ENCODE measurements at regions not wholly inside any gene's neighbourhood (a gene's known extent, or its start where the extent isn't known, plus 50 kb on each side); places are given as distances from the start of the nearest gene placed in this dataset.

GRCh38 chr3:72093992-72094334 lies 309.0 kb upstream of the PROK2 start:
- TF ChIP-seq CTCF (IDR thresholded peaks at IDR 0.05) (no peak), POLR2A (IDR thresholded peaks at IDR 0.05) (no peak)
- Histone ChIP-seq H3K27ac (no peak overlapping the region), H3K27me3 (no peaks in the 10 kb centered on the region), H3K9me3 (no peaks in the 10 kb centered on the region), H3K36me3 (no peaks in the 10 kb centered on the region), H3K4me3 (no peak overlapping the region), H3K4me1 (peaks cover 0 to 4% (median 0%) of the 10 kb centered on the region in 4 donors)
- 92% methylated on average over 3 of the region's 3 CpGs for WGBS (ENCODE audit: insufficient coverage, low coverage, low lambda C conversion rate, missing lambda C conversion rate)
- ATAC-seq (no peak), DNase-seq (no peak)
- intact Hi-C loops (cut with DNase I) = no loop called here

- TF ChIP-seq POLR2A (IDR thresholded peaks at IDR 0.05) (no peak), CTCF (IDR thresholded peaks at IDR 0.05) (no peak)
- H3K4me3 ChIP-seq = no peak overlapping the region
- ATAC-seq (no peak), DNase-seq (no peak)
- intact Hi-C loops (cut with DNase I) = no loop called here
- H3K4me1 ChIP-seq = peaks cover 0 to 4% (median 0%) of the 10 kb centered on the region in 4 donors
- no peaks in the 10 kb centered on the region for H3K9me3 ChIP-seq
- no peak overlapping the region for H3K27ac ChIP-seq
- no peaks in the 10 kb centered on the region for H3K36me3 ChIP-seq
- no peaks in the 10 kb centered on the region for H3K27me3 ChIP-seq
- WGBS (ENCODE audit: insufficient coverage, low coverage, low lambda C conversion rate, missing lambda C conversion rate) = 69% methylated on average over 8 of the region's 10 CpGs
These were observed 308.5 kb upstream of the PROK2 start for GRCh38 chr3:72093270-72093991.

DNA sequence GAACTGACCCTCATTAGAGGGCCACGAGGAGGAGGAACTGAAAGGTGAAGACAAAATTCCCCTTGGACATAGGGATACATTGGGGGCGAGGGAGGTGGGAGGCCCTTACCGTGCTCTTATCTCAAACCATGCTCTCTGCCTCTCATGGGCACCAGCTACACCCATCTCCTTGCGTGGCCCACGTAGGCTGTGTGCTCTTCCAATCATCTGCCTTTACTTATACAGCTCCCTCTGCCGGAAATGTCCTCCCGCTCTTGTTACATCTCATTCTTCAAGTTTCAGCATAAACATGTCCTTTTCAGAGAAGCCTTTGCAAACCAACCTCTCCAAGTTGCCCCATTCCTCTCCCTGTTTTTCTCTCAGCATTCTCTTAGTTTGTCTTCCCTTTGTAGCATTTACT lies 307.8 kb upstream of the PROK2 start:
- no peak overlapping the region for H3K27ac ChIP-seq
- 74% methylated on average over 4 of the region's 7 CpGs for WGBS (ENCODE audit: insufficient coverage, low coverage, low lambda C conversion rate, missing lambda C conversion rate)
- H3K36me3 ChIP-seq = no peaks in the 10 kb centered on the region
- intact Hi-C loops (cut with DNase I) = no loop called here
- H3K4me1 ChIP-seq = peaks cover 0 to 4% (median 0%) of the 10 kb centered on the region in 4 donors
- ATAC-seq (no peak), DNase-seq (no peak)
- no peak for TF ChIP-seq POLR2A (IDR thresholded peaks at IDR 0.05)
- no peak for TF ChIP-seq CTCF (IDR thresholded peaks at IDR 0.05)
- no peaks in the 10 kb centered on the region for H3K27me3 ChIP-seq
- no peak overlapping the region for H3K4me3 ChIP-seq
- H3K9me3 ChIP-seq = no peaks in the 10 kb centered on the region

DNA sequence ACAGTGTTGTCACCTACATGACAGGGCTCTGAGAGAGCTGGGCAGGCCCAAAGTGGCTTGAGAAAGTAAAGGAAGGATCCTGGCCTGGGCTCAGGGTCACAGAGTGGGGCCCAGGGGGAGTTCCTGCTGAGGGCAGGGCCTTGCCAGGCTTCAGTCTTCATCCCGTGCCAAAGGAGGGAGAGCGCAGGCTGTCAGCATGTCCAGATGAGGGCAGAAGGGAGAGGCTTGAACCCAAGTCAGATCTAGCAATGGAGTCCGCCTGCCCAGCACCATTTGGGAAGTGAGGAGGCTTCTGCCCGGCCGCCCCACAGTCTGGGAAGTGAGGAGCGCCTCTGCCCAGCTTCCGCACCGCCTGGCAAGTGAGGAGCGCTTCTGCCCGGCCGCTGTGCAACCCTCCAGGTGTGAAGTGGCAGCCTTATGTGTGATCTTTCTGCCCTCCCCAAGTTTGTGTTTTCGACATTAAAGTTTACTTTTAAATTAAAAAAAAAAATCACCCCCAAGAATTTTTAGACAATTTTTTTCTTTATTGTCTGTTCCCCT lies 303.6 kb upstream of the PROK2 start:
- TF ChIP-seq CTCF (IDR thresholded peaks at IDR 0.05) = no peak
- TF ChIP-seq POLR2A (IDR thresholded peaks at IDR 0.05) = no peak
- no peak for DNase-seq

More for the DNA sequence above, 303.6 kb upstream of the PROK2 start:
- ATAC-seq = no peak
- 96% methylated on average over 9 of the region's 12 CpGs for WGBS (ENCODE audit: insufficient coverage, low coverage, low lambda C conversion rate, missing lambda C conversion rate)
- intact Hi-C loops (cut with DNase I) = no loop called here
- H3K4me1 ChIP-seq = no peaks in the 10 kb centered on the region
- no peaks in the 10 kb centered on the region for H3K9me3 ChIP-seq
- no peak overlapping the region for H3K27ac ChIP-seq
- H3K4me3 ChIP-seq = no peak overlapping the region
- no peaks in the 10 kb centered on the region for H3K27me3 ChIP-seq
- no peaks in the 10 kb centered on the region for H3K36me3 ChIP-seq

Data from right lobe of liver (tissue), 6 donors.